ENCODE measurements at regions not wholly inside any gene's neighbourhood (a gene's known extent, or its start where the extent isn't known, plus 50 kb on each side); places are given as distances from the start of the nearest gene placed in this dataset.
A peak's percentile ranks its signal among the peaks of the same experiment; 100 is the strongest.

DNA sequence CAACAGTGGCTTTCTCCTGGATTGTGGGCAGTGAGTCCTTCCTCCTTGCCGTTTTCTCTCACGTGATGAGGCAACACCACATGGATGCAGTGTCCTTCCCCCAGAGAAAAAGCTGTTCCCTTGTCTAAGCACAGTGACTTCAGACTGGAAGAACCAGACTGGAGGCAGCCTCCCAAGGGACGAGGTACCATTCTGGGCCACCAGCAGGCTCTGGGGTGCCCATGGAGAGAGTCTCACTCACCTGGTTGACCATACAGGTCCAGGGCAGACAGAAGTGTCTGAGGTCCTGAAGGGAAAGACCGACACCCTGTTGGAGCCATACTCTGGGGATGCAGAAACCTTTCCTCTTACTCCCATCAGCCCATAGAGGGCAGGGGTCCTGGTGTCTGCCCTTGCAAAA is 69.2 kb upstream of the DOCK1 start:
- H3K4me3 ChIP-seq: no peak overlapping the region
- TF ChIP-seq POLR2A (IDR thresholded peaks at IDR 0.05): no peak
- TF ChIP-seq, protein P1, sequence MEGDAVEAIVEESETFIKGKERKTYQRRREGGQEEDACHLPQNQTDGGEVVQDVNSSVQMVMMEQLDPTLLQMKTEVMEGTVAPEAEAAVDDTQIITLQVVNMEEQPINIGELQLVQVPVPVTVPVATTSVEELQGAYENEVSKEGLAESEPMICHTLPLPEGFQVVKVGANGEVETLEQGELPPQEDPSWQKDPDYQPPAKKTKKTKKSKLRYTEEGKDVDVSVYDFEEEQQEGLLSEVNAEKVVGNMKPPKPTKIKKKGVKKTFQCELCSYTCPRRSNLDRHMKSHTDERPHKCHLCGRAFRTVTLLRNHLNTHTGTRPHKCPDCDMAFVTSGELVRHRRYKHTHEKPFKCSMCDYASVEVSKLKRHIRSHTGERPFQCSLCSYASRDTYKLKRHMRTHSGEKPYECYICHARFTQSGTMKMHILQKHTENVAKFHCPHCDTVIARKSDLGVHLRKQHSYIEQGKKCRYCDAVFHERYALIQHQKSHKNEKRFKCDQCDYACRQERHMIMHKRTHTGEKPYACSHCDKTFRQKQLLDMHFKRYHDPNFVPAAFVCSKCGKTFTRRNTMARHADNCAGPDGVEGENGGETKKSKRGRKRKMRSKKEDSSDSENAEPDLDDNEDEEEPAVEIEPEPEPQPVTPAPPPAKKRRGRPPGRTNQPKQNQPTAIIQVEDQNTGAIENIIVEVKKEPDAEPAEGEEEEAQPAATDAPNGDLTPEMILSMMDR (IDR thresholded peaks at IDR 0.05): no peak
- DNase-seq (no peak), ATAC-seq (no peak)
- no peaks in the 10 kb centered on the region for H3K27me3 ChIP-seq
- WGBS, 2 donors: 94 to 95% methylated on average over 3 to 4 of the region's 4 CpGs
- intact Hi-C loops (cut with DNase I): loop anchor here (10.0 kb wide), 1 partner anchor 179 kb away; no protein-coding TSS in a partner anchor
- H3K36me3 ChIP-seq (replicated peaks in 1 of 2; ENCODE audit: insufficient read depth in 1 of 2, low read depth in 2 of 2): no peaks in the 10 kb centered on the region
- no peaks in the 10 kb centered on the region for H3K9me3 ChIP-seq
- H3K27ac ChIP-seq: no peak overlapping the region
- peaks cover 32% of the 10 kb centered on the region for H3K4me1 ChIP-seq

DNA sequence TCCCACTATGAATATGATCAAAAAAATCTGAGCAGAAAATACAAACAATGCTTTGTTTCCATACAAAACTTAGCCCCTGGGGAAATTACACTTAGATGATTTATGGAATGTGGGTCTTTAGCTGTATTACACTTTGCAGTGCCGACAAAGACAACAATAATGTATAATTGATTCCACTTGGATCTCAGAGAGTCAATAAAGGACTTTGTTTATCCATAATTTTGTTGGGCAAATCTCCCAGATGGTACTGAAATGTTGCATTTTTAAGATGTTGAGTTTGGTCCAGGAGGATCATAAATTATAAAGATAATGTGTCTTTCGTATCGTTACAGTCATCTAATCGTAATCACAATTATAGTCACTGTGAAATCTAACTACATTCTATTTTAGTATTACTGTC is 66.9 kb upstream of the DOCK1 start:
- DNase-seq (no peak), ATAC-seq (no peak)
- H3K27ac ChIP-seq: peak overlapping the region in 3 of 4 donors; percentile 45 to 75 (median 66)
- no peaks in the 10 kb centered on the region for H3K36me3 ChIP-seq (replicated peaks in 1 of 2; ENCODE audit: insufficient read depth in 1 of 2, low read depth in 2 of 2)
- peaks cover 38% of the 10 kb centered on the region for H3K4me1 ChIP-seq
- TF ChIP-seq POLR2A (IDR thresholded peaks at IDR 0.05): no peak
- TF ChIP-seq, protein P1 (IDR thresholded peaks at IDR 0.05): no peak
- no peaks in the 10 kb centered on the region for H3K27me3 ChIP-seq
- WGBS, 2 donors: 42 to 72% methylated on average over 4 of the region's 4 CpGs
- intact Hi-C loops (cut with DNase I): loop anchor here (10.0 kb wide), 1 partner anchor 176 kb away; no protein-coding TSS in a partner anchor
- H3K4me3 ChIP-seq: no peak overlapping the region
- H3K9me3 ChIP-seq: no peaks in the 10 kb centered on the region

GRCh38 chr10:126839094-126839761 is 66.0 kb upstream of the DOCK1 start:
- DNase-seq: peak; percentile 58 to 95 (median 91)
- H3K4me3 ChIP-seq: no peak overlapping the region
- no peaks in the 10 kb centered on the region for H3K27me3 ChIP-seq
- H3K36me3 ChIP-seq (replicated peaks in 1 of 2; ENCODE audit: insufficient read depth in 1 of 2, low read depth in 2 of 2): no peaks in the 10 kb centered on the region
- peak overlapping the region; percentile 45 to 75 (median 58) for H3K27ac ChIP-seq
- intact Hi-C loops (cut with DNase I): loop anchor here (10.0 kb wide), 1 partner anchor 176 kb away; no protein-coding TSS in a partner anchor
- 0 to 16% methylated on average over 1 to 11 of the region's 11 CpGs for WGBS, 2 donors
- H3K4me1 ChIP-seq: peaks cover 38% of the 10 kb centered on the region
- TF ChIP-seq, protein P1 (IDR thresholded peaks at IDR 0.05): peak in 1 of 7 experiments; percentile 5
- TF ChIP-seq POLR2A (IDR thresholded peaks at IDR 0.05): peak in 1 of 3 donors; percentile 8
- ATAC-seq: peak; percentile 94
- no peaks in the 10 kb centered on the region for H3K9me3 ChIP-seq

- Histone ChIP-seq H3K9me3 (no peaks in the 10 kb centered on the region), H3K36me3 (replicated peaks in 1 of 2; ENCODE audit: insufficient read depth in 1 of 2, low read depth in 2 of 2) (no peaks in the 10 kb centered on the region), H3K4me3 (no peak overlapping the region), H3K27me3 (no peaks in the 10 kb centered on the region), H3K4me1 (peaks cover 38% of the 10 kb centered on the region), H3K27ac (peak overlapping the region in 1 of 4 donors; percentile 22)
- intact Hi-C loops (cut with DNase I): no loop called here
- ATAC-seq (no peak), DNase-seq (peak in 1 of 4 donors; percentile 16)
- no peak for TF ChIP-seq POLR2A (IDR thresholded peaks at IDR 0.05)
- TF ChIP-seq, protein P1 (IDR thresholded peaks at IDR 0.05): no peak
- 18 to 51% methylated on average over 6 to 10 of the region's 10 CpGs for WGBS, 2 donors
Measured at GRCh38 chr10:126840576-126841135, 64.6 kb upstream of the DOCK1 start.

Data from body of pancreas (tissue), 4 donors.